ENCODE measurements at regions not wholly inside any gene's neighbourhood (a gene's known extent, or its start where the extent isn't known, plus 50 kb on each side); places are given as distances from the start of the nearest gene placed in this dataset.

DNA sequence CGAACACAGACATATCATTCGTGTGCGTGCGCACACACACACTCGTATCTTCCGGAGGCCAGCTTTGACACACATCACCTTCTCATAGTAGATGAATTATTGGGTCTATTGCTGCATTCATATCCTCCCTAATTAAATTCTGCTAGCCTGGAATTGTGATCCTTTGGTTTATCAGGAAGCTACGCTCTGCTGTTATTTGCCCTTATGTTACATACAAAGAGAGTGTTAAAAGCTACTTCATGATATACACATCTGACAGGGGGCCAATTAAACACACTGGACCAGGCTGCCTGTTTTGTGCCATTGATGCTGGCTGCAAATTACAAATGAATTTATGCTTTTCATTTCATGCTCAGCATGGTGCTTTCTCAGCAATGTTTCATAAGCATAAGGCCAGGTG lies 252.0 kb downstream of the RHOU start:
- H3K36me3 ChIP-seq (ENCODE audit: control insufficient read depth in 2 of 3, insufficient read depth in 3 of 3, low read length in 3 of 3), result no peaks in the 10 kb centered on the region
- no peaks in the 10 kb centered on the region for H3K27me3 Mint-ChIP-seq
- H3K4me1 Mint-ChIP-seq, result peaks cover 5 to 27% (median 9%) of the 10 kb centered on the region in 7 donors
- H3K27me3 ChIP-seq (ENCODE audit: control insufficient read depth in 2 of 2, insufficient read depth in 2 of 2, low read length in 2 of 2), result no peaks in the 10 kb centered on the region
- peaks cover 0 to 3% of the 10 kb centered on the region in 2 donors for H3K4me1 ChIP-seq (ENCODE audit: control insufficient read depth in 2 of 2, insufficient read depth in 2 of 2, low read length in 2 of 2)
- CTCF ChIA-PET, result no interaction called here
- H3K4me3 ChIP-seq (ENCODE audit: low read length), result no peak overlapping the region
- DNase-seq, result no peak
- ATAC-seq, result no peak
- no peaks in the 10 kb centered on the region for H3K36me3 Mint-ChIP-seq
- no peaks in the 10 kb centered on the region for H3K9me3 ChIP-seq (ENCODE audit: control insufficient read depth in 2 of 3, low read length in 3 of 3)
- H3K4me3 Mint-ChIP-seq, result no peak overlapping the region
- intact Hi-C loops (cut with micrococcal nuclease), result no loop called here
- POLR2A ChIA-PET, result no interaction called here
- H3K27ac Mint-ChIP-seq, result no peak overlapping the region
- no peak overlapping the region for H3K27ac ChIP-seq (ENCODE audit: low read depth, low read length)
- peaks cover 0 to 2% (median 0%) of the 10 kb centered on the region in 11 donors for H3K9me3 Mint-ChIP-seq

DNA sequence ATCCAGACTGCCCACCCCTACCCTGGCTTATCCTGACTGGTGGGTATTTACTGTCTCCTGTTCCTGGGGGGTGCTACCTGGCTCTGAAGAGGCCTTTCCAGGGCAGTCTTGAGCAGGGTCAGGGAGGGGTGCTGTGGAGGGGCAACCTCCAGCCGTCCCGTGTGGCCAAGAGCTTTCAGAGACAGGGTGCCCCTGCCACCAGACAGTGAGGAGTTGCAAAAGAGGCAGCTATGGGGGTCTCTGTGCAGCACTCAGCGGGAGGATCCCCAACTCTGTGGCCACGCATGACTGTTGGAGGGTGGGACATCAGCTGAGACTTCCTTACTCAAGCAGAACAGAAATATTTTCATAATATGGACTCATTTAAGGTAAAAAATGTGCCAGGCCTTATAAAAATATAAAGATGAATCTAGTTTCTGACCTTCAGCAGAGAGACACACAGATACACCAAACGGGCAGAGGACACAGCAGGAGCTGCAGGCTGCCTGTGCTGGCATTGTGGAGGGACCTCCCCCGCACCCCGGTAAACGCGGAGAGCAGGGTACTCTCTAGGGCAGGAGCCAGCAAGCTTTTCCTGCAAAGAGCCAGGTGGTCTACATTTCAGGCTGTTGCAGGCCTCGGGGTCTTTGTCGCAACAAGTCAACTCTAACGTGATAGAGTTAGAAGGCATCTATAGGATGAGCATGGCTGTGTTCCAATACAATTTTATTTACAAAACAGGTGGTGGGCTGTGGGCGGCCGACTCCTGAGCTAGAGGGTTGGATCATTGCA lies 252.6 kb downstream of the RHOU start:
- Histone ChIP-seq H3K27ac (ENCODE audit: low read depth, low read length) (no peak overlapping the region), H3K9me3 (ENCODE audit: control insufficient read depth in 2 of 3, low read length in 3 of 3) (no peaks in the 10 kb centered on the region), H3K4me1 (ENCODE audit: control insufficient read depth in 2 of 2, insufficient read depth in 2 of 2, low read length in 2 of 2) (peaks cover 0 to 3% of the 10 kb centered on the region in 2 donors), H3K27me3 (ENCODE audit: control insufficient read depth in 2 of 2, insufficient read depth in 2 of 2, low read length in 2 of 2) (no peaks in the 10 kb centered on the region), H3K4me3 (ENCODE audit: low read length) (no peak overlapping the region), H3K36me3 (ENCODE audit: control insufficient read depth in 2 of 3, insufficient read depth in 3 of 3, low read length in 3 of 3) (no peaks in the 10 kb centered on the region)
- Mint-ChIP-seq H3K27ac (peak overlapping the region in 1 of 9 donors; percentile 70), H3K27me3 (peaks cover 0 to 4% (median 0%) of the 10 kb centered on the region in 5 donors), H3K4me3 (no peak overlapping the region), H3K9me3 (peaks cover 0 to 2% (median 0%) of the 10 kb centered on the region in 11 donors), H3K36me3 (no peaks in the 10 kb centered on the region), H3K4me1 (peaks cover 5 to 27% (median 9%) of the 10 kb centered on the region in 7 donors)
- DNase-seq (no peak), ATAC-seq (no peak)
- POLR2A ChIA-PET, result no interaction called here
- intact Hi-C loops (cut with micrococcal nuclease), result no loop called here
- CTCF ChIA-PET, result no interaction called here

DNA sequence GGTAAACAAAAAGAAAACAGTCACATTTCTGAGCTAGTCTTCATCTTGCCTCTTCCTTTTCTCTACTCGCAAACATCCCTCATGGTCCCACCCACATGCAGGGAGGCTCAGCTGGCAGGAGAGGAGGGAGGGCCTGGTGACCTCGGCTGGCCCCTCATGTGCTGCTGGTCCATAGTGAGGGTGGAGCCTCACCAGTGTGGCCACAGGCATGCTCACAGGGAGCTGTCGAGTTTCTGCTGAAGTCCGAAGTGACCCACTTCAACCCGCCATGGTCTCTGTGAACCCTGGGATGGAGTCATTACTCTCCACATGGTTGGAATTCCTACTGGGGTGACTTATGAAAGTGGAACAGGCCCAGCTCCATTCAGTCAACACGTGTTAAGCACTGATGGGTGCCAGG lies 253.4 kb downstream of the RHOU start:
- DNase-seq (no peak), ATAC-seq (no peak)
- intact Hi-C loops (cut with micrococcal nuclease), result no loop called here
- Mint-ChIP-seq H3K4me3 (no peak overlapping the region), H3K36me3 (no peaks in the 10 kb centered on the region), H3K27ac (peak overlapping the region in 1 of 9 donors; percentile 58), H3K4me1 (peaks cover 5 to 27% (median 9%) of the 10 kb centered on the region in 7 donors), H3K27me3 (peaks cover 0 to 8% (median 0%) of the 10 kb centered on the region in 5 donors), H3K9me3 (peaks cover 0 to 2% (median 0%) of the 10 kb centered on the region in 11 donors)
- CTCF ChIA-PET, result interaction anchor here (0.6 to 1.3 kb wide), 2 partner anchors 239 to 752 kb away, joined by 3 to 4 read pairs; no protein-coding TSS in a partner anchor
- Histone ChIP-seq H3K4me3 (ENCODE audit: low read length) (no peak overlapping the region), H3K36me3 (ENCODE audit: control insufficient read depth in 2 of 3, insufficient read depth in 3 of 3, low read length in 3 of 3) (no peaks in the 10 kb centered on the region), H3K27ac (ENCODE audit: low read depth, low read length) (no peak overlapping the region), H3K9me3 (ENCODE audit: control insufficient read depth in 2 of 3, low read length in 3 of 3) (no peaks in the 10 kb centered on the region), H3K27me3 (ENCODE audit: control insufficient read depth in 2 of 2, insufficient read depth in 2 of 2, low read length in 2 of 2) (no peaks in the 10 kb centered on the region), H3K4me1 (ENCODE audit: control insufficient read depth in 2 of 2, insufficient read depth in 2 of 2, low read length in 2 of 2) (peaks cover 0 to 3% of the 10 kb centered on the region in 2 donors)
- POLR2A ChIA-PET, result no interaction called here

DNA sequence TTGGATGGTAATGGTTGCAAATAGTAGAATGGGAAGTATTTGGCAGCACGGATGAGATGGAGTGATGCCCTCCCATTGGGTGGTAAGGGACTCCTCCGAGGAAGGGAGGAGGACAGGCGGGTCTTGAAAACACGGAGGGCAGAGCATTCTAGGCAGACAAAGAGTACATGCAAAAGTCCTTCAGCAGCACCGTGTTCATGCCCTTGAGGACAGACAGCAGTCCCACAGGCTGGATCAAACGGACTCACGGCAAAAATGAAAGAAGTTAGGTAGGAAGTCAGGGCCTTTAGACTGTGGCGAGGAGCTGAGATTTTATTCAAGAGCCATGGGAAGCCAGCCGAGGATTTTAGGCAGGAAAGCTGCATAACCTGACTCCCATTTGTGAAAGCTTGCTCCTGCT lies 253.9 kb downstream of the RHOU start:
- ChIA-PET POLR2A (no interaction called here), CTCF (interaction anchor here (0.6 to 1.3 kb wide), 2 partner anchors 238 to 752 kb away, joined by 3 to 4 read pairs; no protein-coding TSS in a partner anchor)
- Histone ChIP-seq H3K4me1 (ENCODE audit: control insufficient read depth in 2 of 2, insufficient read depth in 2 of 2, low read length in 2 of 2) (peaks cover 0 to 3% of the 10 kb centered on the region in 2 donors), H3K27me3 (ENCODE audit: control insufficient read depth in 2 of 2, insufficient read depth in 2 of 2, low read length in 2 of 2) (no peaks in the 10 kb centered on the region), H3K27ac (ENCODE audit: low read depth, low read length) (no peak overlapping the region), H3K4me3 (ENCODE audit: low read length) (no peak overlapping the region), H3K9me3 (ENCODE audit: control insufficient read depth in 2 of 3, low read length in 3 of 3) (no peaks in the 10 kb centered on the region), H3K36me3 (ENCODE audit: control insufficient read depth in 2 of 3, insufficient read depth in 3 of 3, low read length in 3 of 3) (no peaks in the 10 kb centered on the region)
- intact Hi-C loops (cut with micrococcal nuclease), result no loop called here
- DNase-seq (no peak), ATAC-seq (no peak)
- peaks cover 0 to 13% (median 0%) of the 10 kb centered on the region in 5 donors for H3K27me3 Mint-ChIP-seq
- H3K27ac Mint-ChIP-seq, result peak overlapping the region in 2 of 9 donors; percentile 58 to 77
- peaks cover 5 to 27% (median 9%) of the 10 kb centered on the region in 7 donors for H3K4me1 Mint-ChIP-seq
- H3K4me3 Mint-ChIP-seq, result peak overlapping the region in 1 of 10 donors; percentile 34
- H3K36me3 Mint-ChIP-seq, result no peaks in the 10 kb centered on the region
- H3K9me3 Mint-ChIP-seq, result peaks cover 0 to 2% (median 0%) of the 10 kb centered on the region in 11 donors

DNA sequence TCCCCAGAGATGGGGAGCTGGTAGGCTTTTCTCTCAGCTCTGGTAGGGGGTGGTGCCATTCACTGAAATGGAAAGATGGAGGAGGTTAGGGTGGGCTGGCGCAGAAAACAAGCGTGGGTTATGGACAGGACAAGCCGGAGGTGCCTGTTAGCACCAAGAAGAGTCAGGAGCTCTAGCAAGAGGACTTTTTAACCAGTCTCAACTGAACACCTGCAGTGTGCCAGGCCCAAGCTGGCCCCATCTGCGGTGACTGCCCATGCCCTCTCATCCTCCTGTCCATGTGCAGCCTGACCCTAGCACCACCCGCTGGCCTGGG lies 254.4 kb downstream of the RHOU start:
- H3K27ac Mint-ChIP-seq, result peak overlapping the region in 1 of 9 donors; percentile 77

DNA sequence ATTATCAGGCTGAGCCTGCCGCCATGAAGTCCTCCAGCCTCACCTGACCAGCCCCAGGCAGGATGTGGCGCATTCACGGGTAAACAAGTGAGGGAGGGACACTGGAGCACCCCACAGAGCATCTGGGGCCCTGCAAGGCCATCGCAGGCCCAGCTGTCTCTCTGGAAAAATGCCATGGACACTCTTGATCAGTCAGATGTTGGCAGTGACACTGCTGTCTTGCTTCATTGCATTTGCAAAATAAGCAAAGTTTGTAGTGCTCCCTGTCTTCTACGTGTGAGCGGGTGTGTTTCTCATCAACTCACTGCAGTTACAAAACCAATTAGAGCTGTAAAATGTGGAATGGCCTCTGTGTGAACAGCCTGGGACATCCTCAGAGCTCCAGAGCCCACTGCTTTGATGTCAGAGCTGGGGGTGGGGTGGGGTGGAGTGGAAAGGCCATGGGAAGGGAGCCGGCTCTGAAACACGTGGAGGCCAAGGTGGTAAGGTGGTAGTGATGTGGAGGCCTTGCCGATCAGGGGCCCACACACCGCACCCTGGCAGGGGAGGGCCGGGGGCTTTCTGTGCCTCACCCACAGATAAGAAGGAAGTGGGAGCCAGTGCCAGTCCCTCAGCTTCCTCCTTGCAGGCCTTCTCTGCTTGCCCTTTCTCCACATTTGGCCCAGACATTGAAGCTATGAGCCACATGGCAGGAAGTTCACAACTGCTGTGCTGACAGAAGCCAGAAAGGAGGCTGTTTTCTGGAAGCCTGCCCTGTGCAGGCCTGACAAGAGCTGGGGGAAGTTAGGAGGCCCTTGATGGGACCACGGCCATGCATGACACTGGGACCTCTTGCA lies 254.9 kb downstream of the RHOU start:
- Histone ChIP-seq H3K36me3 (ENCODE audit: control insufficient read depth in 2 of 3, insufficient read depth in 3 of 3, low read length in 3 of 3) (no peaks in the 10 kb centered on the region), H3K27me3 (ENCODE audit: control insufficient read depth in 2 of 2, insufficient read depth in 2 of 2, low read length in 2 of 2) (no peaks in the 10 kb centered on the region), H3K4me3 (ENCODE audit: low read length) (no peak overlapping the region), H3K4me1 (ENCODE audit: control insufficient read depth in 2 of 2, insufficient read depth in 2 of 2, low read length in 2 of 2) (peaks cover 0 to 3% of the 10 kb centered on the region in 2 donors), H3K27ac (ENCODE audit: low read depth, low read length) (no peak overlapping the region), H3K9me3 (ENCODE audit: control insufficient read depth in 2 of 3, low read length in 3 of 3) (no peaks in the 10 kb centered on the region)
- H3K36me3 Mint-ChIP-seq, result no peaks in the 10 kb centered on the region
- peak overlapping the region in 1 of 9 donors; percentile 53 for H3K27ac Mint-ChIP-seq
- H3K27me3 Mint-ChIP-seq, result peaks cover 0 to 21% (median 0%) of the 10 kb centered on the region in 5 donors
- H3K4me1 Mint-ChIP-seq, result peaks cover 5 to 27% (median 9%) of the 10 kb centered on the region in 7 donors
- H3K9me3 Mint-ChIP-seq, result no peaks in the 10 kb centered on the region
- no peak for DNase-seq
- H3K4me3 Mint-ChIP-seq, result peak overlapping the region in 1 of 10 donors; percentile 42
- POLR2A ChIA-PET, result interaction anchor here (1.0 kb wide), 1 partner anchor 148 kb away, joined by 3 read pairs; no protein-coding TSS in a partner anchor
- CTCF ChIA-PET, result no interaction called here
- ATAC-seq, result peak; percentile 72
- intact Hi-C loops (cut with micrococcal nuclease), result loop anchor here in 1 of 2 donors (10.0 kb wide), 1 partner anchor 255 kb away; the partner anchor contains the start of gene RHOU

More for the DNA sequence above, 254.4 kb downstream of the RHOU start:
- peaks cover 5 to 27% (median 9%) of the 10 kb centered on the region in 7 donors for H3K4me1 Mint-ChIP-seq
- no peak overlapping the region for H3K4me3 Mint-ChIP-seq
- H3K36me3 ChIP-seq (ENCODE audit: control insufficient read depth in 2 of 3, insufficient read depth in 3 of 3, low read length in 3 of 3), result no peaks in the 10 kb centered on the region
- no peaks in the 10 kb centered on the region for H3K27me3 ChIP-seq (ENCODE audit: control insufficient read depth in 2 of 2, insufficient read depth in 2 of 2, low read length in 2 of 2)
- no peak for ATAC-seq
- no peaks in the 10 kb centered on the region for H3K9me3 ChIP-seq (ENCODE audit: control insufficient read depth in 2 of 3, low read length in 3 of 3)
- peaks cover 0 to 2% (median 0%) of the 10 kb centered on the region in 11 donors for H3K9me3 Mint-ChIP-seq
- H3K27me3 Mint-ChIP-seq, result peaks cover 0 to 15% (median 0%) of the 10 kb centered on the region in 5 donors
- POLR2A ChIA-PET, result interaction anchor here (1.0 kb wide), 1 partner anchor 148 kb away, joined by 3 read pairs; no protein-coding TSS in a partner anchor
- DNase-seq, result no peak
- peaks cover 0 to 3% of the 10 kb centered on the region in 2 donors for H3K4me1 ChIP-seq (ENCODE audit: control insufficient read depth in 2 of 2, insufficient read depth in 2 of 2, low read length in 2 of 2)
- no peaks in the 10 kb centered on the region for H3K36me3 Mint-ChIP-seq
- CTCF ChIA-PET, result interaction anchor here (1.3 kb wide), 1 partner anchor 238 kb away, joined by 4 read pairs; no protein-coding TSS in a partner anchor
- intact Hi-C loops (cut with micrococcal nuclease), result no loop called here
- H3K27ac ChIP-seq (ENCODE audit: low read depth, low read length), result no peak overlapping the region
- H3K4me3 ChIP-seq (ENCODE audit: low read length), result no peak overlapping the region

Measured in naive thymus-derived CD4-positive, alpha-beta T cell (primary cell).